CD4-positive, alpha-beta T cell treated with Interleukin-4 for 4 hours (primary cell): ENCODE measurements at regions not wholly inside any gene's neighbourhood (a gene's known extent, or its start where the extent isn't known, plus 50 kb on each side); places are given as distances from the start of the nearest gene placed in this dataset.
"Not testable (repeated sequence)": the region's sequence is repeated elsewhere in the genome, so short reads cannot be mapped to it uniquely, and the experiment has no call there.

Experiments
- DNase-seq: peaks from one replicate; pipeline ENCODE4 v3.0.0-alpha.2; 2020

DNA sequence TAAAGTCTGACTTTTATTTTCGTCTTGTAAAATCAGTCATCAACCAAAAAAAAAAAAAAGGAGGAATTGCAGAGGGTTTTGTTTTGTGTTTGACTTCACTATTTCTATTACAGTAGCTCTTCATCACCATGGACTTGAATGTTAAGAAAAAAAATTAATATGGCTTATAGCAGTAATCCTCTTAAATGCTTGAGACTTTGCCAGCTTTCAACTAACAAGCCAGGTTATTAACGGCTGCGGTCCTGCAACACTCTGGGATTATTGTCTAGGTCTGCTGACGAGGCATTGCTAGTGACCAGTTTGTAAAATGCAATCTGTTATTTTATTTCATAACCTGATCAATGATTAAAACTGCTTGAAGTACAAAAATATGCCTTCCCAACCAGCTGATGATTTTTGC lies 647.2 kb upstream of the KLHL1 start:
- DNase-seq = no peak

DNA sequence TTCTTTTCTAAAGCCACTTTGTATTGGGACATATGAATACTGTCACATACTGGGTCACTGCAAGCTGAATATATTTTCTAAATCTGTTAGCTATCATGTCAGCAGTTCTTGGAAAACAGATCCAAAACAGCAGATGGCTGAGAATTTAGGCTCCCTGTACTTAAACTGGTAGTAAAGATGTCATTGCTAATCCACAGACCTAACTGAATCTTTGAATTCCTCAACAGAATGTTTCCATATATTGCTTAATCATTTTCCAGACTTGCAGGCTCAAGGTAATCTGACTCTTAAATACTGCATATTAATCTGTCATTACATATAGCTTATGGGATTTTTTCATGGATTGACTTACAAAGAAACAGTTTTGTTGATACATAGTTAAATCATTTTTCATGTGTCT lies 639.0 kb upstream of the KLHL1 start:
- no peak for DNase-seq

DNA sequence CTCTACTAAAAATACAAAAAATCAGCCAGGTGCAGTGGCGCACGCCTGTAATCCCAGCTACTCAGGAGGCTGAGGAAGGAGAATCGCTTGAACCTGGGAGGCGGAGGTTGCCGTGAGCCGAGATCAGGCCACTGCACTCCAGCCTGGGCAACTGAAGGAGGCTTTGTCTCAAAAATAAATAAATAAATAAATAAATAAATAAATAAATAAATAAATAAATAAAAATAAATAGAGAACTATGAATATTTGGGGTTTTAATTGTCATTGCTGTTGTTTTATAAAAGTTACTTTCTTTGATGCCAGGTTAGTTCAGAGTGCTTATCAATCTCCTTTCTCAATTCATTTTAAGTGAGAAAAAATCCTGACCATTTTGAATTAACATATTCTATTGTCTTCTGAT lies 638.2 kb upstream of the KLHL1 start:
- not testable (repeated sequence) for DNase-seq

DNA sequence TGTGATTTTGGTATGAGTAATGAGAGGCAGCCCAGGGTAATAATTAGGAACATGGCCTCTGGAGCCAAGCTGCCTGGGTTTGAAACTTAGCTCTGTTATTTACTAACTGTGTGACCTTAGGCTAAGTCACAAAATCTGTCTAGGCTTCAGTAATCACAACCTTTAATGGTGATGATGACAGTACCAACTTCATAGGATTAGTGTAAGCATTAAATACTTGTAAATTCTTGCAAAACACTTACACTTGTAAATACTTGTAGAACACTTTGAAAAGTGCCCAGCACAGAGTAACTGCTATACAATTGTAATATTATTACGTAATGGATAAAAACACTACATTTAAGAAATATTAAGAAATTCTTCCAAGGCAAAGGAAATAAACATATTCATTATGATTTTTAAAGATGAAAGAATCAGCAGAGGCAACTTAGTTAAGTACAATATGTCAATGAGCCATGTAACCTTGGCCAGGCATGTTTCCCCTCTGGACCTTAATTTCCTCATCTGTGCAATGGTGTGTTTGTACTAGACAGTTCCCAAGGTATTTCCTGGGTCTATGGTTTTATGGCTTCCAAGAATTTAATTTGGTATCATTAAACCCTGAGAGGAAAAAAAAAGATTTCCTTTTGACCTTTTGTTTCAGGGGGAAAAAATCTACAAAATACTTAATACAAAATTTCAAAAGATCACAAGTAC lies 628.5 kb upstream of the KLHL1 start:
- DNase-seq = no peak

DNA sequence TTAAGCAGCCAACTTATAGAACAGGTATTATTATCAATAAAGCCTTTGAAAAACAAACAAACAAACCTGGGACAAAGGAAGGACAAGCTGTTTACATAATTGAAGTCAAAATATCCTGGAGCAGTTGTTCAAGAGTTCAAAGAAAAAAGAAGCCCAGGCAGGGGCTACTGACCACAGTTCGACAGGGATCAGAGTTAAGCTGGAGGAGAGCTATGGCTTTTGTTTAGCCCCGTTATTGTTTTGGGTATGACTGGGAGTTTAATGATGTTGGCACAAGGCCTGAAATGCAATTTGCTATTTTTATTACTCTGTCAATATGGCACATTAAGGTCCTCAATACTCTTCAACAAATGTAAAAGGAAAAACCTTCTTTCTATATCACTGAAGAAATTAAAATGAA lies 624.4 kb upstream of the KLHL1 start:
- DNase-seq = no peak

DNA sequence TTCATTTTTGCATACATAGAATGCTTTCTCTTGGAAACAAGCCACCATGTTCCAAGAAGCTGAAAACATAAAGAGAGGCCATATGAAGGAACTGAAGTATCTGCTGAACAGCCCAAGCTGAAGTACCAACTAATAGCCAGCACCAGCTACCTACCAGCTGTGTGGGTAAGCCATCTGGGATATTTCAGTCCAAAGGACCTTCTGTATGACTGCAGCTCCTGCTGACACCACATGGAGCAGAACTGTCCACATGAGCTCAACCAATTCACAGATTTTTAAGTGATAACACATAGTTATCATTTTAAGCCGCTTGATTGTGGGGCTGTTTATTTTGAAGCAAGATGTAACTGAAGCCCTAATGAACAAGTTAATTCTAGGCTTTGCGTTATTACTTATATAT lies 621.1 kb upstream of the KLHL1 start:
- DNase-seq = no peak

DNA sequence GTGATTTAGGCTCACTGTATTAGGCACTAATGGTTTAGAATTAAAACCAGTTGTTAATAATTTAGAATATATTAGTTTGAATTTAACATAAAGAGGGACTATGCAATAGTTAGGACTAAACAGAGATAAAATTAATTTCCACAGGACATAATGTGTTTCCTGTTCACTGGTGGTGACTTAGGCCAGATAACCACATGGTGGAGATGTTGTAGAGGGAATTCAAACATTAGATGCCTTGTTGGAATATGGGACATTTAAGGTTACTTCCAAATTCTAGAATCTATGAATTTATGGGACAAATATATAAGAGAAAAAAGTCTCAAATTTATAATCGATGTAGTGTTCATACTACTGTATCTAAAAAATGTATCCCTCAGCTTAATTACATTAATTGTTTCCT lies 615.5 kb upstream of the KLHL1 start:
- DNase-seq = no peak

DNA sequence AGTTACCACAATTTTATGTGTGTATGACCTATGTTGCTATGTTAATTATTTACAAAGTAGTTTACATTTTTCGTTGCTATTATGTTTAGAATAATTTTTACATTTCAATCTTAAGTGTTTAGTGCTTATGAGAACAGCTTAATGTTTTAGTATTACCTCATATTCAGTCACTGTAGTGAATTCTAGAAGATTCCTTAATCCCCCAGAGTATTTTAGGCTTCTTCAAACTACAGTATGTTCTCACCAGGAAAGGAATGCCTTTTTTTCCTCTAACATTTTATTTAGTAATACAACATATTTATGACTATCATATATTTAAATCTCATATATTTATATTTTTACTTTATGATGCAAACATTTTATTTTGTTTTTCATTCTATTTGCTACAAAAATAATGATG lies 612.1 kb upstream of the KLHL1 start:
- no peak for DNase-seq

DNA sequence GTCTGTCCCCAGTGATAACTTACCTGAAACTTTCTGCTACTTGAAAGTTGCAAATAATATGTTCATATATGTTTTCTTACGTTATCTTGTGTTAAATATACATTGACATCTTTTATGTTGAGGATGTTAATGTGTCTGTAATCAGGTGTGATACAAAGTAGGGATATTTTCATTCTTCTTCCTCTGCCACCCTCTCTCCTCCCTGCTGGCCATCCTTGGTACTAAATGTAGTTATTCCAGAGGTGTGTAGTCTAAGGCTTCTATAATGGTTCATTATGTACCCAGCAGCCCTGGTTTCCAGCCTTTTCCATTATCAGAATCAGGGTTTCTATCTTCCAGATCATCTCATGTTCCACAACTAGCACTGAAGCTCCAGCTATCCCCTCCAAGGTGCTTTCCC lies 606.7 kb upstream of the KLHL1 start:
- no peak for DNase-seq

DNA sequence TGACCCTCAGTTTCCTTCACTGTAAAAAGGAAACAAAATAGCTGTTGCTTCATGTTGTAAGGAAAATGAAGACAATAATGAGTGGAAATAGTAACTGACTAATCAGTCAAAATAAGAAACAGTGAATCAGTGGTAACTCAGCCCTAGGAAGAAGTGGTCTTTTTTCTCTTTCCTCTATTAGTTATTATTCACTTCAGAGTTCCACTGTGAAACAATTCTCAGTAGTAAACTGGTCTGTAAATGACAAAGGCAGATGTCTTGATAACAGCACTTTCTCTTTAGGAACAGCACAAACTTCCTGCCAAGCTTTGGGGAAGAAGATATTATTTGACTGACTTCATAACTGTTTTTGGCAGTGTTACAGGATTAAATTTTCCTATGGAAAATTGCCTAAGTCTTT lies 600.5 kb upstream of the KLHL1 start:
- DNase-seq = no peak

DNA sequence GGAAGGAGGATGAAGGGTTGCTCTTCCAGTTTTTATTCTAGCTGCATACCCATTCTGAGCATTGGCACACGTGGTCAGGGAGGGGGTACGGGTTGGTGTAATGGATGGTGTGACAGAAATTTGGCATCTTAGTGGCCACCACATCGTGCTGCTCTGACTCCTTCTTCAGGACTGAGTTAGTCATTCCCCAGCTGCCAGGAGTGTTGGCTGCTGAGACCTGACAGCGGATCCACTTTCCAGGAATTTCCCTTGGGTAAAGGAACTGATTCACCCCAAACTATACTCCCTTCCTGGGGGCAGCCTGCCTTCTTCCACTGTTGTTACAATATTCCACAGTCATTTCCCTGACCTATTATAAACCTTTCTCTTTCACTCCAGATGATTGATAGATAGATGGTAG lies 595.5 kb upstream of the KLHL1 start:
- DNase-seq = no peak

DNA sequence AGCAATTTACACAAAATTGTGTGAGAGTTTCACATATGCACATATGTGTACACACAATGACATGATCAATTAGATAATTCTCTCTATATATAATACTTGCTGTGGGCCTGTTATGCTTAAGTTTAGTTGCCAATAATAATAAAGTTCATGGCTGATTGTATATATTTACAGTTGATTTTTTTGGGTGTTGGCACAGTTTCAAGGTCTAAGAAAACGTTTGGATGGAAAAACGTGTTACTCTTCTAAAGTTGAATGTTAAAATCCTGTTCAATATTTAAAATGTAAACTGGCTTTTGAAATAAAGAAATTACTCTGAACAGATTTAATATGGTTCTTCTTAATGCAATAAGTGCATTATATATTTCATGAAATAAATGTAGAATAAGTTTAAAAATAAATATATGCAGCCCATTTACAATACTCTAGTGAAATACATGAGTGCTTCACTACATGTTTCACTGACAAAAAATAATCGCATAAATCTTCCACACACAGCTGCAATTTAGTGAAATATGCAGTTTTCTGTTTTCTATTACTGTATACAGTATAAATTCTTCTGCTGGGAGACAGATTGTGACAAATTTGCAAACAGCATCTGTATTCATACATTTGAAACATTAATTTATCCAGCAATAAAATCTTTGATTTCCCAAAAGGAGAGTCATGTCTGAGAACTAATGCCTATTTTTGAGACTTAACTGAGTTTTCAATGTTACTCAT lies 586.9 kb upstream of the KLHL1 start:
- no peak for DNase-seq

DNA sequence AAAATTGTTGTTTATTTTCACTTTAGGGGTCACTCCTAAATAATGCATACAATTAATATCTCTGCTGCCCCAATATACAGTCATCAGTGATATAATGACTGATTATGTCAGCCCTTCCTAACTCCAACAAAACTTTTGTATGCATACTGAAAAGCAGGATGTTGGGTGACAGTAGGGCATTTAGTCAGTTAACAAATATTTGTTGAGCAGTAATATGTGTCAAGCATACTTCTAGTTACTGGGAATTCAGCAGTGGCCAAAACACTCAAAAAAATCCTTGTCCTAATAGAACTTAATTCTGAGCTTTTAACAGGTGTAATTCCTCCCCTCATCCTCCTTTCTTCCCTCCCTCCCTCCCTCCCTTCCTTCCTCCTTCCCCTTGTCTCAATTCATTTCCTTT lies 560.7 kb upstream of the KLHL1 start:
- no peak for DNase-seq

DNA sequence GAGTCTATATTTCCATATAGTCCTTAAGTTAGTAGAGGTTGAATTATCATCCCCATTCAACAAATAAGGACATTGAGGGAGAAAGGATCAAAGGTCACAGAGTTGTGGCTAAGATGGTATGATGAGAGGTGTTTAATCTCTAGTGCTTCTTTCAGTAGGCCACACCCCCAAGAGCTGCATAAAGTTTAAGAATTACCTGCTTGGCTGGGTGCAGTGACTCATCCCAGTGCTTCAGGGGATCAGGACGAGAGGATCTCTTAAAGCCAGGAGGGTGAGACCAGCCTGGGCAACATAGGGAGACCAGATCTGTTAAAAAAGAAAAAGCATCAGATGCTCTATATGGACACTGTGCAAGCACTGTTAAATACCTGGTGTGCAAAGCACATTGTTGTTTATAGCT lies 560.0 kb upstream of the KLHL1 start:
- no peak for DNase-seq

DNA sequence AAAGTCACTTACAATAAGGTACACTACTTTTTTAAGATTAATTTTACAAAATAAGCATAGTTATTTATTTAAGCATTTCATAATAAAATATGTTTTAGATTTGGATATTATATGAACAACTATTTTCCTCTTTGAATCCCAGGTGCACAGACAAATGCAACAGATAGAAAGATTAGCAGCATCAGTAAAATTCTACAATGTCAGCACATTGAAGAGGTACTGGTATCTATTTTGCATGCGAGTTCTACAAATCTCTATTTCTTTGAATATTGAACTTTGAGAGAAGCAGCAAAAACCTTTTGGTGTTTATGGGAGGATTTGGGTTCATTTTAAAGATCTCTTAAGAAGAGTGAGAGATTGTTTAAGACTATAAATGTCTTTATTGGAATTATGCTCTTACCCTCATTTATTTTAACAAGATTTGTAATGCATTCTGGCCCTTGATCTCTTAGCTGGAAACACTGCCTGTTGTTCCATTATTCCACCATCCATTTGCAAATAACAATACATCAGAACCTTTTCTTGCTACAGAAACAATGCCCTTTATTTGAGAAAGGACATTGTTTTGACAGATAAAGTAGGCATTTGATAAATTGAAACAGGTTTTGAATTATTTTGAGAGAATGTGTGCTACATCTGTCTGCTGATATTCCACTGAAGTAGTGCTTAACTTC lies 558.8 kb upstream of the KLHL1 start:
- no peak for DNase-seq

DNA sequence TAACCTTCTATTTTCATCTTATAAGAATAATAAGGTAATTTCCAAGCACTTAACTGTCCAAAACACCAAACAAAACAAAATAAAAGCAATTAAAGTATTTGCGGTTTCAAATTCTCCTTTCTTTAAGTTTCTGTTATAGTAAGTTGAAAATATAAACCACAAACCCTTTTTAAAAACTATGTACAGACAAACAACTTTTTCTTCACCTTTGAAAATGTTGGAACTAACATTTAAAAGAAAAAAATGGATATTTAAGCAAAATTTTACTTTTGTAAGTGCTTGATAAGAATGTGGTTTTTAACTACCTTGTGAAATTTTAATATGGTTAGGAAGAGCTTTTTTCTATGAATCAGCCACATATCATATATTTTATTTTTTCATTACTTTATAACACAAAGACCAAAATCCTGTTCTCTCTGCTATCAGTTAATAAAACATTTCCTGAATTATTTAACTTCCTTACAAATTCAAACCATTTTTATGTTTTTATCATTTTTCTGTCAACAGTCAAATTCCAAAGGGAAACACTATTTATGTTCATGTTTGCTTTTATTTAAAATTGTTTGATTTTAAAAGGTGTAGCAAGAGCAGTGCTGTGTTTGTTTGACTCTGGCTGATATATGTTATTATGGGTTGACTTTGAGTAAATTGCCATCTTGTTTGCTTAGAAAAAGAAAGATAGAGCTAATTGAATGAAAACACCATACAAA lies 554.1 kb upstream of the KLHL1 start:
- DNase-seq = no peak

DNA sequence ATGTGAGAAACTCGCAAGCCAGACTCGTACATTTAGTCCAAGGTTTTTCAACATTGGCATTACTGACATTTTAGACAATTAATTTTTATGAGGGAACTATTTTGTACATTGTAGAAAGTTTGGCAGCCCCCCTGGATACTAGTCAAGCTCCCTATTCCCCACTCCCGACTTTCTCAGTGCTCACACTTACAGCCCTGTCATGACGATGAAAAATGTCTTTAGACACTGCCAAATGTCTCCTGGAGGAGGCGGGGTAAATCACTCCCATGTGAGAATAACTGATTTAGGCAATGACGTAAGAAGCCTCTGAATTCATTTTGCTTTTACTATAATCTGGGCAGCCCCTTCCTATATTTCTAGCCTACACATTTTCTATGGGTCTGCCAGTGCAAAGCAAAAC lies 535.8 kb upstream of the KLHL1 start:
- DNase-seq = no peak

DNA sequence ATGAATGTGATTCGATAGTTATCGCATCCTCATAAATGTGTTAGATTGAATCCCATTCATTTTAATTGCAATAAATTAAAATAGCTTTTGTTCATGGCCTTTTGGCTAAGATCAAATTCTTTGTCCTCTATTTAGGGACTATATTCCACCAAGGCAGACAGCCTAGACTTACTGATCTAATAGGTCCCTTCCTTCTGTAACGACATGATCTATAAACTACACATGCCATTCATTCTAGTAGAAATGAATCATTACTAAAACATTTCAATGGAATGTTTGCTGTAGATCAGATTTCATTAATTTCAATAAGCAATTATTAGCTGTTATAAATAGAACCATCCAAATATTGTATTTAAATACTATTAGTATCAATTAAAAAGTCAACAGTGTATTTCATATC lies 526.6 kb upstream of the KLHL1 start:
- DNase-seq = no peak

DNA sequence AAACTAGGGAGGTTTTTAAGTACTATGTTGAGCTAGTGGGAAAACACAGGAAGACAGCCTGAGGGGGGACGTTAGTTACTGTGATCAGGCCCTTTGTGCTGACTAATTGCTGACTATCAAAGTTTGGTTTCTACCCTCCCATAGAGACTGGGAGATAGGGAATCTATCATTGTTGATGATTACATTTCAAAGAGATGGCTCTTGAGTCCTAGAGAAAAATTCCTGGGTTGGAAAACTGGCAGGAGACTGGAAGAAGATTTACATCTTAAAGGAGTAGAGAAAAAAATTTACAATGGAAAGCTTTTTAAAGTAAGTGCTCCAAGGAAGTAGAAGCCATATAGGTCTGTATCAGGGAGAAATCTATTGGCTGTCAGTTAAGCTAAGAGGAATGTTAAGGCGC lies 522.0 kb upstream of the KLHL1 start:
- no peak for DNase-seq

DNA sequence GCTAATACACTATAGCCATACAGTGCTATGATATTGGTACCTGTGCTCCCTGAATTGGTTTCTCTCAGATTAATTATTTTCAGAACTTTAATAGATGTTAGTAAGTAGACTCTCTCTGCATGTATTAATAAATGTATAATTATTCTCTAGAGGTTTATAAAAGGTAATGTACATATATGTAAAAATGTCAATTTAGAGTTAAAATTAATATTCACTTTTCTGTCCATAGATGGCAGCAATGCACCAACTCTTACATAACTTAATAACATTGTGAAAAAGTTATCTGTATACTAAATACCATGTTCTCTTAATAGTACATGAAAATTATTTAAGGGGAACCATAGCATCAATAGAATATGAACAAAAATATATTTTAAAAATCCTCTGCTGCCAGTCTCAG lies 515.0 kb upstream of the KLHL1 start:
- DNase-seq = no peak

DNA sequence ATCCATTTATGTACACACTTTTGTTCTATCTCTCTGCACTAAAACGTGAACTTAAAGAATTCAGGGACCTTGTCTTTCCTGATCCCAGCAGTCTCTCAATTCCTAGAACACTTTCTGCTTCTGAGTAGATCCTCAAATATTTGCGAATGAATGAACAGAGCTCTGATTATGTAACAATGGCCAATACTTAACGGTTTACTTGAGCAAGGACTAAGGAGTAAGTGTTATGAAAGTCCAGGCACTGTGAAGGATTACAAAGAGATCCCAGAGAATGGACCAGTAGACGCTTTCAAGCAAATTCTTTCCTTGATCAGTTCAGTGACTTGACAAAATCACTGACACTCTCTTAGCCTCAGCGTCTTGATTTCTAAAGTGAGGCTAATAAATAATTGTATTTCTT lies 514.5 kb upstream of the KLHL1 start:
- DNase-seq = no peak

DNA sequence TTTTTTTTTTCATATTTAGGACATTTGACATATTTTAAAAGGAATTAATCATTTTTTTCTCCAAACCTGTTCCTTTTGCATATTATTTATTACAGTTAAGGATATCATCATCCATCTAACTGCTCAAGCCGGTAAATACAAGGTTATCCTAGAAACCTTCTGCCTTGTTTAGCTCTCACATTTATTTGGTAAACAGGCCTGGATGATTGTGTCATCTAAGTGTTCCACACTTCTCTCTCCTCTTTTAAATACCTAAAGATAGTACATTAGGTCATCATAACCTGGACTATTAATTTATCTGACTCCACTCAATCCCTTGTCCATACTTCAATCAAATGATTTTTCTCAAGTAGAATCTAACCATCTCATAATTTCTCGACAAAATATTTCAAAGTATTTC lies 511.7 kb upstream of the KLHL1 start:
- DNase-seq = no peak

DNA sequence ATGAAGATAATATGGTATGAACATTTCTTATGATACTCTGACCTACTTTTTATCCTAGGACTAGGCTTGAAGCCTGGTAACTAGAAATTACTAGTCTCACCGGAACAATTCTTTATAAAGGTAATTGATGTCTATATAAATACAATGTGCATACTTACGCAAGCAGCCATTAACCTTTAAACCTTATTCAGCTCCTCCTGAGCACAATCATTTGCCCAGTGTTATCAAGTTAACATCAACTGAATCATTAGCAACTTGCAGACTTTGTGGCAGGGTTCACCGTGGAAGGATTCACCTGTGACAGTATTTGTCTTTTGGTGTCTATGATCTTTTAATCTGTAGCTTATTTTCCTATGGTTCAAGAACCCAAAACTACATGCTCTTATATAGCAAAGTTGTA lies 508.6 kb upstream of the KLHL1 start:
- no peak for DNase-seq

DNA sequence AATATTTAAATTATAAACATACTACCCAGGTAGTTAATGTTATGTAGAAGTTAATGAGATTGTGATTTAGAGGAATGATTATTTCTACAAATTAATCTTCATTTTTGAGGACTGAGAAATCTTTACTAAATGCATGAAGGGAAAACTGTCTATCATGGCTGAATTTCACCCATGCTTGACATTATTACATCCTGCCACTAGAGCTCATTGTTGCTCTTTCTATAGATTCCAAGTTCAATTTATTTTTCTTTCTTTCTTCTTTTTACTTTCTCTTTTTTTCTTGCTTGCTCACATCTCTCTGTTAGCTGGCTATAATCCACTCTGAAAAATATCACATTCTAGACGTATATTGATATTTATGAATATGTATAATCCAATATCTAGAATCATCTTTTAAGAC lies 505.0 kb upstream of the KLHL1 start:
- DNase-seq = no peak
